SK-N-MC (cell line): ENCODE measurements at regions not wholly inside any gene's neighbourhood (a gene's known extent, or its start where the extent isn't known, plus 50 kb on each side); places are given as distances from the start of the nearest gene placed in this dataset.

Experiments
- EZH2 ChIP-seq: fragments of 200-600 bp; sonication (generic); IDR thresholded peaks from one replicate; pipeline ENCODE4 v1.6.1; 2017; ENCODE audit warnings: antibody characterized with exemption
- POLR2AphosphoS5 ChIP-seq: IDR thresholded peaks from 2 replicates; pipeline ENCODE4 v1.6.1; 2012; ENCODE audit warnings: mild to moderate bottlenecking, low read depth, low read length, borderline replicate concordance

DNA sequence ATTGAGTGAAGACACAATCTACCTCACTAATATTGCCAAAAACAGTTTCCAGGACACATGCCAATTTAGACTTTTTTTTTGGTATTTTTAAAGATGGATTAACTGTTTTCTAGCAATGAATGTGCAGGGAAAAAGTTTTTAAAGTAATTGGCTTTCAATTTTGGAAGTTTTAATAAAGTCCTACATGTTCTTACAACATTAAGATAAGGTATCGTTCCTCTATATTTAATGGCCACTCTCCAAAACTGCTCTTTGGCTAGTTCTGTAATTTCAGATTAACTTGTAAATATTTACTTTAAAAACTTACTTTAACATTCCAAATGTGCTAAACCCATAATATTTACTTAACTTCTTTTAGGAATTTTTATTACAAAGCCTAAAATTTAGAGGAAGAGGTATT lies 1332.2 kb upstream of the PRMT6 start:
- TF ChIP-seq EZH2 (no peak), POLR2AphosphoS5 (no peak)
